SK-N-SH (cell line): ENCODE measurements at regions not wholly inside any gene's neighbourhood (a gene's known extent, or its start where the extent isn't known, plus 50 kb on each side); places are given as distances from the start of the nearest gene placed in this dataset.

ENCODE experiments used
- CTCF ChIA-PET: fragments of 300-600, 350-600 bp; formaldehyde crosslinking; extraction: SDS; loops from one replicate; lab custom pipeline; 2021; lab: Yijun Ruan, JAX
- POLR2A ChIA-PET: fragments of 350-600 bp; sonication (Branson Sonifier 250); formaldehyde crosslinking; extraction: SDS; loops from one replicate; lab custom pipeline; 2020; ENCODE audit warnings: antibody characterized with exemption, inconsistent platforms; lab: Yijun Ruan, JAX
- DNase-seq: peaks from one replicate; pipeline ENCODE4 v3.0.0; 2012
- H2AFZ ChIP-seq: fragments of 200-600 bp; sonication (generic); 2 replicates; pipeline ENCODE4 v1.8.1; 2016; ENCODE audit warnings: antibody characterized with exemption, mild to moderate bottlenecking, low read depth
- H3F3A ChIP-seq: fragments of 200-600 bp; sonication (generic); replicated peaks from 2 replicates; pipeline ENCODE3; 2016; ENCODE audit warnings: antibody characterized with exemption, mild to moderate bottlenecking; ENCODE audit not compliant: insufficient read depth
- H3K27ac ChIP-seq, 2 experiments: fragments of 200-500 bp in 1 of 2; fragments of 200-600 bp in 1 of 2; sonication (Bioruptor generic) in 1 of 2; sonication (generic), shearing (Covaris generic) in 1 of 2; 2 replicates each; pipeline versions ENCODE4 v1.5.1 to v1.6.1; 2014 to 2016; ENCODE audit warnings: low read depth in 2 of 2, inconsistent platforms in 1 of 2, low read length in 1 of 2, mild to moderate bottlenecking in 1 of 2, mixed read lengths in 1 of 2
- H3K27me3 ChIP-seq: fragments of 200-600 bp; sonication (generic), shearing (Covaris generic); 2 replicates; pipeline ENCODE4 v1.6.1; 2016; ENCODE audit warnings: mixed run types; ENCODE audit not compliant: insufficient read depth
- H3K36me3 ChIP-seq, 2 experiments: fragments of 200-500 bp in 1 of 2; fragments of 200-600 bp in 1 of 2; sonication (Bioruptor generic) in 1 of 2; sonication (generic) in 1 of 2; replicated peaks in 1 of 2; 2 replicates each; pipeline versions ENCODE3 to v1.5.1; 2014 to 2016; ENCODE audit warnings: low read length in 1 of 2, mild to moderate bottlenecking in 1 of 2; ENCODE audit not compliant: insufficient read depth in 2 of 2, control insufficient read depth in 1 of 2
- H3K4me1 ChIP-seq, 2 experiments: fragments of 200-500 bp in 1 of 2; fragments of 200-600 bp in 1 of 2; sonication (Bioruptor generic) in 1 of 2; sonication (generic), shearing (Covaris generic) in 1 of 2; 2 replicates each; pipeline versions ENCODE4 v1.5.1 to v1.6.1; 2014 to 2016; ENCODE audit warnings: low read depth in 1 of 2, low read length in 1 of 2, mixed run types in 1 of 2; ENCODE audit not compliant: insufficient read depth in 2 of 2, control insufficient read depth in 1 of 2
- H3K4me2 ChIP-seq: fragments of 200-600 bp; sonication (generic), shearing (Covaris generic); 2 replicates; pipeline ENCODE4 v1.6.1; 2017; ENCODE audit warnings: mixed run types
- H3K4me3 ChIP-seq, 2 experiments: fragments of 200-500 bp in 1 of 2; fragments of 200-600 bp in 1 of 2; sonication (Bioruptor generic) in 1 of 2; sonication (generic), shearing (Covaris generic) in 1 of 2; 2 replicates each; pipeline versions ENCODE4 v1.5.1 to v1.8.1; 2014 to 2016; ENCODE audit warnings: low read depth in 2 of 2, inconsistent platforms in 1 of 2, low read length in 1 of 2, mild to moderate bottlenecking in 1 of 2, mixed read lengths in 1 of 2, moderate library complexity in 1 of 2
- H3K79me2 ChIP-seq: fragments of 200-600 bp; sonication (generic); 2 replicates; pipeline ENCODE4 v1.8.1; 2017; ENCODE audit warnings: mild to moderate bottlenecking; ENCODE audit not compliant: insufficient read depth
- H3K9ac ChIP-seq: fragments of 200-600 bp; sonication (generic); 2 replicates; pipeline ENCODE4 v1.6.1; 2017; ENCODE audit warnings: mixed run types
- H3K9me2 ChIP-seq: fragments of 200-600 bp; sonication (generic); 2 replicates; pipeline ENCODE4 v1.6.1; 2017; ENCODE audit warnings: mixed run types
- H3K9me3 ChIP-seq: fragments of 200-600 bp; sonication (generic); 2 replicates; pipeline ENCODE4 v1.6.1; 2017; ENCODE audit warnings: mixed run types, mild to moderate bottlenecking, moderate library complexity
- H4K20me1 ChIP-seq: fragments of 200-600 bp; sonication (generic); 2 replicates; pipeline ENCODE4 v1.6.1; 2017; ENCODE audit warnings: mild to moderate bottlenecking, mixed run types; ENCODE audit not compliant: insufficient read depth
- CHD2 ChIP-seq: fragments of 150-350 bp; IDR thresholded peaks from 2 replicates; pipeline ENCODE4 v1.6.1; 2018; ENCODE audit warnings: low read length; ENCODE audit not compliant: partially characterized antibody
- ELF1 ChIP-seq: IDR thresholded peaks from 2 replicates; pipeline ENCODE4 v1.4.0; 2012
- EP300 ChIP-seq, 2 experiments: IDR thresholded peaks; 2 replicates each; pipeline versions ENCODE4 v1.4.0 to v1.6.1; 2012; ENCODE audit warnings: borderline replicate concordance in 1 of 2, low read depth in 1 of 2, low read length in 1 of 2
- EZH2phosphoT487 ChIP-seq: fragments of 200-600 bp; sonication (generic); IDR thresholded peaks from 2 replicates; pipeline ENCODE4 v1.6.1; 2017; ENCODE audit warnings: low read depth, mixed run types, mild to moderate bottlenecking, antibody characterized with exemption, moderate library complexity, borderline replicate concordance
- FOSL2 ChIP-seq: IDR thresholded peaks from 2 replicates; pipeline ENCODE4 v1.4.0; 2012; ENCODE audit warnings: low read depth, mild to moderate bottlenecking, moderate library complexity, borderline replicate concordance
- FOXJ3 ChIP-seq: sonication (generic); formaldehyde crosslinking; IDR thresholded peaks from 2 replicates; pipeline ENCODE4 v1.5.1; 2020; ENCODE audit warnings: mild to moderate bottlenecking, missing genetic modification reagents
- FOXM1 ChIP-seq: IDR thresholded peaks from 2 replicates; pipeline ENCODE4 v1.4.0; 2012; ENCODE audit warnings: low read depth, mild to moderate bottlenecking
- IRF3 ChIP-seq: fragments of 150-350 bp; IDR thresholded peaks from 2 replicates; pipeline ENCODE4 v1.6.1; 2016; ENCODE audit warnings: mild to moderate bottlenecking, low read depth, low read length
- MXI1 ChIP-seq: IDR thresholded peaks from 2 replicates; pipeline ENCODE4 v1.6.1; 2012; ENCODE audit warnings: mild to moderate bottlenecking, low read depth, low read length, improper control_type of control experiment
- NFIC ChIP-seq: IDR thresholded peaks from 2 replicates; pipeline ENCODE4 v1.4.0; 2012; ENCODE audit warnings: borderline replicate concordance
- PBX3 ChIP-seq: IDR thresholded peaks from 2 replicates; pipeline ENCODE4; 2012
- RAD21 ChIP-seq: IDR thresholded peaks from 2 replicates; pipeline ENCODE4 v1.6.1; 2012; ENCODE audit warnings: mild to moderate bottlenecking, low read length
- RCOR1 ChIP-seq: fragments of 150-350 bp; IDR thresholded peaks from 2 replicates; pipeline ENCODE4 v1.6.1; 2017; ENCODE audit warnings: antibody characterized with exemption, low read length
- RFX5 ChIP-seq: IDR thresholded peaks from 2 replicates; pipeline ENCODE4 v1.6.1; 2012; ENCODE audit warnings: mild to moderate bottlenecking, improper control_type of control experiment, low read length
- RXRA ChIP-seq: IDR thresholded peaks from 2 replicates; pipeline ENCODE4 v1.4.0; 2012; ENCODE audit warnings: low read depth, mild to moderate bottlenecking, borderline replicate concordance
- SIN3A ChIP-seq: IDR thresholded peaks from 2 replicates; pipeline ENCODE4 v1.6.1; 2012; ENCODE audit warnings: low read depth, mild to moderate bottlenecking, low read length, moderate library complexity, borderline replicate concordance
- TAF1 ChIP-seq: IDR thresholded peaks from 2 replicates; pipeline ENCODE4 v1.6.1; 2012; ENCODE audit warnings: low read depth, mild to moderate bottlenecking, low read length, moderate library complexity, borderline replicate concordance
- TCF12 ChIP-seq: IDR thresholded peaks from 2 replicates; pipeline ENCODE4 v1.4.0; 2012
- TEAD4 ChIP-seq: IDR thresholded peaks from 2 replicates; pipeline ENCODE4 v1.4.0; 2012; ENCODE audit warnings: mild to moderate bottlenecking, borderline replicate concordance; ENCODE audit not compliant: insufficient read depth
- USF1 ChIP-seq: IDR thresholded peaks from 2 replicates; pipeline ENCODE4 v1.4.0; 2012; ENCODE audit warnings: low read depth, borderline replicate concordance
- USF2 ChIP-seq: fragments of 150-350 bp; IDR thresholded peaks from 2 replicates; pipeline ENCODE4 v1.6.1; 2017; ENCODE audit warnings: antibody characterized with exemption, low read length, low read depth, borderline replicate concordance
- YY1 ChIP-seq: IDR thresholded peaks from 2 replicates; pipeline ENCODE4 v1.4.0; 2012; ENCODE audit warnings: low read depth, mild to moderate bottlenecking
- ZBTB33 ChIP-seq: IDR thresholded peaks from 2 replicates; pipeline ENCODE4 v1.4.0; 2012; ENCODE audit warnings: low read depth, borderline replicate concordance
- WGBS: methylation state at CpG from one replicate; pipeline ENCODE4 v1.1.6; 2017; ENCODE audit warnings: low lambda C conversion rate; 5-methylcytosine and 5-hydroxymethylcytosine counted together

- CTCF ChIA-PET = interaction anchor here (1.0 to 1.5 kb wide), 3 partner anchors 12 to 46 kb away, joined by 3 to 5 read pairs (median 4); no protein-coding TSS in a partner anchor
- no peak overlapping the region for H3K27ac ChIP-seq
These were observed 117.5 kb upstream of the ZBED5 start for GRCh38 chr11:10975287-10975721.

GRCh38 chr11:10973416-10973815, 115.6 kb upstream of the ZBED5 start:
- Histone ChIP-seq H3F3A (no peaks in the 10 kb centered on the region), H2AFZ (no peak overlapping the region), H3K27ac (no peak overlapping the region), H3K9me3 (no peaks in the 10 kb centered on the region), H3K4me3 (no peak overlapping the region), H3K79me2 (no peaks in the 10 kb centered on the region), H3K9me2 (no peaks in the 10 kb centered on the region), H3K4me1 (peaks cover 0 to 7% of the 10 kb centered on the region in 2 experiments; a peak in 1 of 4 replicates), H3K27me3 (no peaks in the 10 kb centered on the region), H4K20me1 (no peaks in the 10 kb centered on the region), H3K4me2 (no peak overlapping the region), H3K9ac (no peak overlapping the region), H3K36me3 (no peaks in the 10 kb centered on the region)
- no peak for DNase-seq
- ChIA-PET CTCF (interaction anchor here (1.2 kb wide), 1 partner anchor 10 kb away, joined by 6 read pairs; no protein-coding TSS in a partner anchor), POLR2A (no interaction called here)
- WGBS = 70% methylated on average over 1 of the region's 1 CpG
- no peak for TF ChIP-seq YY1
- TF ChIP-seq IRF3 = no peak
- no peak for TF ChIP-seq FOXM1
- no peak for TF ChIP-seq FOSL2
- TF ChIP-seq TAF1 = no peak
- no peak for TF ChIP-seq NFIC
- no peak for TF ChIP-seq USF1
- no peak for TF ChIP-seq RXRA
- TF ChIP-seq ZBTB33 = no peak
- TF ChIP-seq FOXJ3 = no peak
- TF ChIP-seq SIN3A = no peak
- no peak for TF ChIP-seq TCF12
- TF ChIP-seq MXI1 = no peak
- no peak for TF ChIP-seq RCOR1
- TF ChIP-seq TEAD4 = no peak
- TF ChIP-seq ELF1 = no peak

More at GRCh38 chr11:10975287-10975721, 117.5 kb upstream of the ZBED5 start:
- H3K9me3 ChIP-seq = no peaks in the 10 kb centered on the region
- no peaks in the 10 kb centered on the region for H3K36me3 ChIP-seq
- DNase-seq = no peak
- POLR2A ChIA-PET = no interaction called here
- no peaks in the 10 kb centered on the region for H3K27me3 ChIP-seq
- WGBS = 4% methylated on average over 2 of the region's 2 CpGs
- H4K20me1 ChIP-seq = no peaks in the 10 kb centered on the region
- no peak overlapping the region for H3K4me2 ChIP-seq
- no peaks in the 10 kb centered on the region for H3K9me2 ChIP-seq
- H2AFZ ChIP-seq = no peak overlapping the region
- H3F3A ChIP-seq = no peaks in the 10 kb centered on the region
- no peak overlapping the region for H3K4me3 ChIP-seq
- no peak overlapping the region for H3K9ac ChIP-seq
- peaks cover 0 to 7% of the 10 kb centered on the region in 2 experiments; a peak in 1 of 4 replicates for H3K4me1 ChIP-seq
- TF ChIP-seq CHD2 (no peak), EZH2phosphoT487 (no peak), RAD21 (no peak), PBX3 (no peak), EP300 (IDR thresholded peaks at IDR 0.05; ENCODE audit: borderline replicate concordance in 1 of 2, low read depth in 1 of 2, low read length in 1 of 2) (no peak), RFX5 (no peak), USF2 (no peak), TAF1 (no peak)
- H3K79me2 ChIP-seq = no peaks in the 10 kb centered on the region
